ENCODE measurements at regions not wholly inside any gene's neighbourhood (a gene's known extent, or its start where the extent isn't known, plus 50 kb on each side); places are given as distances from the start of the nearest gene placed in this dataset.
"Not testable (repeated sequence)": the region's sequence is repeated elsewhere in the genome, so short reads cannot be mapped to it uniquely, and the experiment has no call there.

- Mint-ChIP-seq H3K36me3 (no peaks in the 10 kb centered on the region), H3K4me1 (ENCODE audit: unreplicated experiment) (no peaks in the 10 kb centered on the region), H3K4me3 (no peak overlapping the region), H3K9me3 (peaks cover 5% of the 10 kb centered on the region), H3K27me3 (no peaks in the 10 kb centered on the region), H3K27ac (no peak overlapping the region)
- no peak for DNase-seq (ENCODE audit: extremely low spot score, unreplicated experiment)
- no peak for TF ChIP-seq CTCF (conservative IDR thresholded peaks at IDR 0.05)
These were observed 575.2 kb upstream of the SLC8A1 start for GRCh38 chr2:41027095-41027494.

GRCh38 chr2:41031282-41031681 lies 579.4 kb upstream of the SLC8A1 start:
- H3K9me3 Mint-ChIP-seq, result peaks cover 5% of the 10 kb centered on the region
- H3K4me3 Mint-ChIP-seq, result no peak overlapping the region
- H3K27me3 Mint-ChIP-seq, result no peaks in the 10 kb centered on the region
- DNase-seq (ENCODE audit: extremely low spot score, unreplicated experiment), result no peak
- no peak for TF ChIP-seq CTCF (conservative IDR thresholded peaks at IDR 0.05)
- H3K4me1 Mint-ChIP-seq (ENCODE audit: unreplicated experiment), result no peaks in the 10 kb centered on the region
- no peaks in the 10 kb centered on the region for H3K36me3 Mint-ChIP-seq
- no peak overlapping the region for H3K27ac Mint-ChIP-seq

GRCh38 chr2:41032715-41033114 lies 580.8 kb upstream of the SLC8A1 start:
- Mint-ChIP-seq H3K4me3 (no peak overlapping the region), H3K27ac (no peak overlapping the region), H3K4me1 (ENCODE audit: unreplicated experiment) (peaks cover 6% of the 10 kb centered on the region), H3K36me3 (no peaks in the 10 kb centered on the region), H3K27me3 (no peaks in the 10 kb centered on the region), H3K9me3 (peaks cover 5% of the 10 kb centered on the region)
- no peak for TF ChIP-seq CTCF (conservative IDR thresholded peaks at IDR 0.05)
- no peak for DNase-seq (ENCODE audit: extremely low spot score, unreplicated experiment)

- peaks cover 9% of the 10 kb centered on the region for H3K9me3 Mint-ChIP-seq
- DNase-seq (ENCODE audit: extremely low spot score, unreplicated experiment), result no peak
- no peak overlapping the region for H3K27ac Mint-ChIP-seq
- no peaks in the 10 kb centered on the region for H3K27me3 Mint-ChIP-seq
- peaks cover 10% of the 10 kb centered on the region for H3K4me1 Mint-ChIP-seq (ENCODE audit: unreplicated experiment)
- no peak for TF ChIP-seq CTCF (conservative IDR thresholded peaks at IDR 0.05)
- H3K36me3 Mint-ChIP-seq, result no peaks in the 10 kb centered on the region
- H3K4me3 Mint-ChIP-seq, result no peak overlapping the region
These were observed 581.2 kb upstream of the SLC8A1 start for GRCh38 chr2:41033127-41033526.

GRCh38 chr2:41038408-41038807 lies 586.5 kb upstream of the SLC8A1 start:
- H3K4me3 Mint-ChIP-seq, result no peak overlapping the region
- H3K27ac Mint-ChIP-seq, result no peak overlapping the region
- H3K27me3 Mint-ChIP-seq, result no peaks in the 10 kb centered on the region
- TF ChIP-seq CTCF (conservative IDR thresholded peaks at IDR 0.05), result no peak
- H3K36me3 Mint-ChIP-seq, result no peaks in the 10 kb centered on the region
- H3K4me1 Mint-ChIP-seq (ENCODE audit: unreplicated experiment), result peaks cover 23% of the 10 kb centered on the region
- no peak for DNase-seq (ENCODE audit: extremely low spot score, unreplicated experiment)
- H3K9me3 Mint-ChIP-seq, result peaks cover 8% of the 10 kb centered on the region

- H3K27ac Mint-ChIP-seq; H3K27me3 Mint-ChIP-seq; H3K36me3 Mint-ChIP-seq; H3K9me3 Mint-ChIP-seq; DNase-seq (ENCODE audit: extremely low spot score, unreplicated experiment): not testable (repeated sequence)
- peaks cover 23% of the 10 kb centered on the region for H3K4me1 Mint-ChIP-seq (ENCODE audit: unreplicated experiment)
- H3K4me3 Mint-ChIP-seq, result peak overlapping the region; percentile 32
These were observed 587.9 kb upstream of the SLC8A1 start for GRCh38 chr2:41039750-41040149.

Data from type B pancreatic cell (in vitro differentiated cells).